GM23338 (cell line): ENCODE measurements at regions not wholly inside any gene's neighbourhood (a gene's known extent, or its start where the extent isn't known, plus 50 kb on each side); places are given as distances from the start of the nearest gene placed in this dataset.

Experiments used
- ATAC-seq: fragments of 200-7000 bp; cut with Tn5 transposase; 3 replicates; pipeline ENCODE4 v1.9.1; 2020
- DNase-seq: peaks from one replicate; pipeline ENCODE4 v3.0.0-alpha.2; 2015; ENCODE audit warnings: low spot score
- H2AFZ ChIP-seq: fragments of 200-600 bp; sonication (generic); 2 replicates; pipeline ENCODE4 v1.8.0; 2016; ENCODE audit warnings: antibody characterized with exemption, mild to moderate bottlenecking, moderate library complexity
- H3F3A ChIP-seq: fragments of 200-600 bp; sonication (generic); replicated peaks from 2 replicates; pipeline ENCODE4 v1.8.0; 2017; ENCODE audit warnings: antibody characterized with exemption, mixed run types, low read depth
- H3K27ac ChIP-seq: fragments of 200-600 bp; sonication (generic); 2 replicates; pipeline ENCODE4 v1.6.1; 2016; ENCODE audit warnings: low read depth
- H3K27me3 ChIP-seq: fragments of 200-600 bp; sonication (generic); 2 replicates; pipeline ENCODE4 v1.8.0; 2016; ENCODE audit warnings: mild to moderate bottlenecking, mixed run types, moderate library complexity; ENCODE audit not compliant: insufficient read depth
- H3K36me3 ChIP-seq: fragments of 200-600 bp; sonication (generic); 2 replicates; pipeline ENCODE4 v1.8.0; 2016; ENCODE audit warnings: mild to moderate bottlenecking; ENCODE audit not compliant: insufficient read depth
- H3K4me1 ChIP-seq: fragments of 200-600 bp; sonication (generic); 2 replicates; pipeline ENCODE4 v1.8.0; 2016; ENCODE audit warnings: mild to moderate bottlenecking, moderate library complexity; ENCODE audit not compliant: insufficient read depth
- H3K4me2 ChIP-seq: fragments of 200-600 bp; sonication (generic); 2 replicates; pipeline ENCODE4 v1.7.1; 2017; ENCODE audit warnings: mixed run types
- H3K4me3 ChIP-seq: fragments of 200-600 bp; sonication (generic); 2 replicates; pipeline ENCODE4 v1.6.1; 2016; ENCODE audit warnings: mixed run types
- H3K79me2 ChIP-seq: fragments of 200-600 bp; sonication (generic); replicated peaks from 2 replicates; pipeline ENCODE4 v1.8.0; 2017; ENCODE audit warnings: mild to moderate bottlenecking; ENCODE audit not compliant: insufficient read depth
- H3K9me2 ChIP-seq: fragments of 200-600 bp; sonication (generic); 2 replicates; pipeline ENCODE4 v1.8.0; 2017; ENCODE audit not compliant: insufficient read depth
- H4K20me1 ChIP-seq: fragments of 200-600 bp; sonication (generic); replicated peaks from 2 replicates; pipeline ENCODE4 v1.8.0; 2017; ENCODE audit warnings: mild to moderate bottlenecking; ENCODE audit not compliant: insufficient read depth
- H3K27ac Mint-ChIP-seq: 2 replicates; pipeline ENCODE4 v1.8.0; 2020; ENCODE audit warnings: inconsistent platforms, mild to moderate bottlenecking, moderate library complexity, mixed read lengths
- H3K27me3 Mint-ChIP-seq: 3 replicates; pipeline ENCODE4 v1.8.0; 2022; ENCODE audit warnings: low read depth, mild to moderate bottlenecking, moderate library complexity, mixed read lengths, inconsistent platforms; ENCODE audit not compliant: insufficient read depth, poor library complexity
- H3K36me3 Mint-ChIP-seq: 3 replicates; pipeline ENCODE4 v1.8.0; 2021; ENCODE audit warnings: low read depth, mild to moderate bottlenecking, inconsistent platforms, moderate library complexity, mixed read lengths
- H3K4me1 Mint-ChIP-seq: 3 replicates; pipeline ENCODE4 v1.8.0; 2020; ENCODE audit warnings: mild to moderate bottlenecking, inconsistent platforms, mixed read lengths
- H3K4me3 Mint-ChIP-seq: 3 replicates; pipeline ENCODE4 v1.8.0; 2021; ENCODE audit warnings: moderate library complexity, mild to moderate bottlenecking, inconsistent platforms, mixed read lengths
- H3K9me3 Mint-ChIP-seq: 3 replicates; pipeline ENCODE4 v1.8.0; 2020; ENCODE audit warnings: moderate library complexity, mild to moderate bottlenecking, inconsistent platforms, mixed read lengths
- EZH2 ChIP-seq: fragments of 200-600 bp; sonication (generic); IDR thresholded peaks from one replicate; pipeline ENCODE4 v1.8.0; 2017; ENCODE audit warnings: antibody characterized with exemption, mild to moderate bottlenecking, low read depth; ENCODE audit not compliant: unreplicated experiment
- EZH2phosphoT487 ChIP-seq: fragments of 200-600 bp; sonication (generic); IDR thresholded peaks from one replicate; pipeline ENCODE4 v1.8.1; 2018; ENCODE audit warnings: antibody characterized with exemption; ENCODE audit not compliant: unreplicated experiment
- NANOG ChIP-seq: IDR thresholded peaks from 2 replicates; pipeline ENCODE4 v1.6.1; 2016; ENCODE audit warnings: antibody characterized with exemption, borderline replicate concordance
- ZNF114 ChIP-seq: fragments of 250-450 bp; sonication (Bioruptor Pico); IDR thresholded peaks from 2 replicates; pipeline ENCODE4 v1.5.0; 2020; ENCODE audit warnings: mild to moderate bottlenecking, moderate library complexity
- ZNF331 ChIP-seq: fragments of 250-450 bp; sonication (Bioruptor Pico); IDR thresholded peaks from 2 replicates; pipeline ENCODE4 v1.5.0; 2020; ENCODE audit warnings: low read depth, mild to moderate bottlenecking, moderate library complexity
- ZNF462 ChIP-seq: fragments of 250-450 bp; sonication (Bioruptor Pico); IDR thresholded peaks from 2 replicates; pipeline ENCODE4 v1.5.0; 2020; ENCODE audit warnings: mild to moderate bottlenecking, moderate library complexity
- TF ChIP-seq, protein P1 (sequence below): IDR thresholded peaks from one replicate; pipeline ENCODE4 v1.6.1; 2018; ENCODE audit warnings: antibody characterized with exemption; ENCODE audit not compliant: unreplicated experiment

GRCh38 chr1:198018529-198018928 lies 101.4 kb downstream of the LHX9 start:
- H3K4me3 Mint-ChIP-seq: no peak overlapping the region

DNA sequence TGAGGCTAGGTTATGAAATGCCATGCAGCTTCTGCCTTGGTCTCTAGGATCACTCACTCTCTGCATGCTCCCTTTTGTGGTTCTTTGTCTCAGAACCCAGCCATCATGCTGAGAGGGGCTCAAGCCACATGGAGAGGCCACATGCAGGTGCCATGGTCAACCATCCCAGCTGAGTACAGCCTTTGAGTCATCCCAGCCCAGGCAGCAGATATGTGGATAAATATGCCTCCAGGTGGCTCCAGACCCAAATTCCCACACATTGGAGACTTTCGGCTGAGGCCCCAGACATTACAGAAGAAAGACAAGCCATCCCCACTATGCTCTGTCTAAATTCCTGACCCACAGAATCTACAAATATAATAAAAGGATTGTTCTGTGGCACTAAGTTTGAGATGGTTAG lies 102.0 kb downstream of the LHX9 start:
- Histone ChIP-seq H3K4me1 (no peaks in the 10 kb centered on the region), H3K79me2 (no peaks in the 10 kb centered on the region), H3K4me2 (no peak overlapping the region), H3K36me3 (no peaks in the 10 kb centered on the region), H2AFZ (no peak overlapping the region), H3K27me3 (no peaks in the 10 kb centered on the region), H3F3A (no peaks in the 10 kb centered on the region), H3K4me3 (no peak overlapping the region), H3K9me2 (peaks cover 5% of the 10 kb centered on the region; the same call in 1 of the 2 replicates), H4K20me1 (no peaks in the 10 kb centered on the region), H3K27ac (no peak overlapping the region)
- no peak overlapping the region for H3K27ac Mint-ChIP-seq
- H3K4me1 Mint-ChIP-seq: no peaks in the 10 kb centered on the region
- no peaks in the 10 kb centered on the region for H3K9me3 Mint-ChIP-seq
- peaks cover 3% of the 10 kb centered on the region for H3K27me3 Mint-ChIP-seq
- H3K36me3 Mint-ChIP-seq: no peaks in the 10 kb centered on the region
- DNase-seq (no peak), ATAC-seq (no peak)
- TF ChIP-seq ZNF114 (CRISPR knock-in tag) (no peak), ZNF331 (CRISPR knock-in tag) (no peak), EZH2phosphoT487 (no peak)
- no peak overlapping the region for H3K4me3 Mint-ChIP-seq

More at GRCh38 chr1:198018529-198018928, 101.4 kb downstream of the LHX9 start:
- Histone ChIP-seq H3K4me1 (no peaks in the 10 kb centered on the region), H3K79me2 (no peaks in the 10 kb centered on the region), H4K20me1 (no peaks in the 10 kb centered on the region), H3K4me3 (no peak overlapping the region), H3K9me2 (peaks cover 5% of the 10 kb centered on the region; the same call in 1 of the 2 replicates), H3K27ac (no peak overlapping the region), H3K36me3 (no peaks in the 10 kb centered on the region), H3K27me3 (no peaks in the 10 kb centered on the region), H3K4me2 (no peak overlapping the region), H2AFZ (no peak overlapping the region), H3F3A (no peaks in the 10 kb centered on the region)
- no peak for TF ChIP-seq ZNF331 (CRISPR knock-in tag)
- H3K4me1 Mint-ChIP-seq: no peaks in the 10 kb centered on the region
- H3K27me3 Mint-ChIP-seq: peaks cover 3% of the 10 kb centered on the region
- ATAC-seq (no peak), DNase-seq (no peak)
- H3K36me3 Mint-ChIP-seq: no peaks in the 10 kb centered on the region
- no peaks in the 10 kb centered on the region for H3K9me3 Mint-ChIP-seq
- H3K27ac Mint-ChIP-seq: no peak overlapping the region

DNA sequence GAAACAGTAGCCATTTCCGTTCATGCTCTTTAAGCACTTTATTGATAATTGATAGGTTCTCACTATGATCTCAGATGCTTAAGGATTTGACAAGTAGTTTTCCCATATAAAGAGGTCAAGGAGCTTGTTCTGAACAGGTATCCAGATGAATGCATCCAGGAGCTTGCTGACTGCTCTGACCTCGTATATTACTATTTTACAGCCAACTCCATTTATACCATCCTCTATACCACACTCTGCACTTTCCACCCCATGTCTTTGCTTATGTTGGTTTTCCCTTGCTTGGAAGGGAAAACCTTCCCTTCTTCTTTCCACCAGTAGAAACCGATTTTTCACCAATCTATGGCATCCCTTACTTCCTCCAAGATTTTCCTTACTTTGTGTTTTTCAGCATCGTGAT lies 107.2 kb downstream of the LHX9 start:
- Histone ChIP-seq H3K79me2 (no peaks in the 10 kb centered on the region), H3K27ac (no peak overlapping the region), H3F3A (no peaks in the 10 kb centered on the region), H3K4me1 (no peaks in the 10 kb centered on the region), H3K9me2 (no peaks in the 10 kb centered on the region), H3K27me3 (no peaks in the 10 kb centered on the region), H4K20me1 (no peaks in the 10 kb centered on the region), H3K4me2 (no peak overlapping the region), H2AFZ (peak overlapping the region; percentile 34; the same call in 1 of the 2 replicates), H3K36me3 (no peaks in the 10 kb centered on the region), H3K4me3 (no peak overlapping the region)
- Mint-ChIP-seq H3K4me1 (no peaks in the 10 kb centered on the region), H3K36me3 (no peaks in the 10 kb centered on the region), H3K4me3 (no peak overlapping the region), H3K27ac (peak overlapping the region; percentile 16), H3K27me3 (no peaks in the 10 kb centered on the region), H3K9me3 (no peaks in the 10 kb centered on the region)
- ATAC-seq (no peak), DNase-seq (no peak)
- no peak for TF ChIP-seq ZNF462
- TF ChIP-seq NANOG: no peak
- TF ChIP-seq, protein P1, sequence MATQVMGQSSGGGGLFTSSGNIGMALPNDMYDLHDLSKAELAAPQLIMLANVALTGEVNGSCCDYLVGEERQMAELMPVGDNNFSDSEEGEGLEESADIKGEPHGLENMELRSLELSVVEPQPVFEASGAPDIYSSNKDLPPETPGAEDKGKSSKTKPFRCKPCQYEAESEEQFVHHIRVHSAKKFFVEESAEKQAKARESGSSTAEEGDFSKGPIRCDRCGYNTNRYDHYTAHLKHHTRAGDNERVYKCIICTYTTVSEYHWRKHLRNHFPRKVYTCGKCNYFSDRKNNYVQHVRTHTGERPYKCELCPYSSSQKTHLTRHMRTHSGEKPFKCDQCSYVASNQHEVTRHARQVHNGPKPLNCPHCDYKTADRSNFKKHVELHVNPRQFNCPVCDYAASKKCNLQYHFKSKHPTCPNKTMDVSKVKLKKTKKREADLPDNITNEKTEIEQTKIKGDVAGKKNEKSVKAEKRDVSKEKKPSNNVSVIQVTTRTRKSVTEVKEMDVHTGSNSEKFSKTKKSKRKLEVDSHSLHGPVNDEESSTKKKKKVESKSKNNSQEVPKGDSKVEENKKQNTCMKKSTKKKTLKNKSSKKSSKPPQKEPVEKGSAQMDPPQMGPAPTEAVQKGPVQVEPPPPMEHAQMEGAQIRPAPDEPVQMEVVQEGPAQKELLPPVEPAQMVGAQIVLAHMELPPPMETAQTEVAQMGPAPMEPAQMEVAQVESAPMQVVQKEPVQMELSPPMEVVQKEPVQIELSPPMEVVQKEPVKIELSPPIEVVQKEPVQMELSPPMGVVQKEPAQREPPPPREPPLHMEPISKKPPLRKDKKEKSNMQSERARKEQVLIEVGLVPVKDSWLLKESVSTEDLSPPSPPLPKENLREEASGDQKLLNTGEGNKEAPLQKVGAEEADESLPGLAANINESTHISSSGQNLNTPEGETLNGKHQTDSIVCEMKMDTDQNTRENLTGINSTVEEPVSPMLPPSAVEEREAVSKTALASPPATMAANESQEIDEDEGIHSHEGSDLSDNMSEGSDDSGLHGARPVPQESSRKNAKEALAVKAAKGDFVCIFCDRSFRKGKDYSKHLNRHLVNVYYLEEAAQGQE: no peak
- TF ChIP-seq EZH2: no peak
- TF ChIP-seq ZNF331 (CRISPR knock-in tag): no peak
